MM.1S (cell line): ENCODE measurements at regions not wholly inside any gene's neighbourhood (a gene's known extent, or its start where the extent isn't known, plus 50 kb on each side); places are given as distances from the start of the nearest gene placed in this dataset.

Experiments used
- EZH2phosphoT487 ChIP-seq: fragments of 300-600 bp; sonication (generic); IDR thresholded peaks from 2 replicates; pipeline ENCODE4 v1.6.1; 2018; ENCODE audit warnings: antibody characterized with exemption, low read length
- TF ChIP-seq, protein P1 (sequence below): fragments of 300-600 bp; sonication (generic); IDR thresholded peaks from 2 replicates; pipeline ENCODE4 v1.5.1; 2016; ENCODE audit warnings: antibody characterized with exemption, low read length, mixed read lengths

DNA sequence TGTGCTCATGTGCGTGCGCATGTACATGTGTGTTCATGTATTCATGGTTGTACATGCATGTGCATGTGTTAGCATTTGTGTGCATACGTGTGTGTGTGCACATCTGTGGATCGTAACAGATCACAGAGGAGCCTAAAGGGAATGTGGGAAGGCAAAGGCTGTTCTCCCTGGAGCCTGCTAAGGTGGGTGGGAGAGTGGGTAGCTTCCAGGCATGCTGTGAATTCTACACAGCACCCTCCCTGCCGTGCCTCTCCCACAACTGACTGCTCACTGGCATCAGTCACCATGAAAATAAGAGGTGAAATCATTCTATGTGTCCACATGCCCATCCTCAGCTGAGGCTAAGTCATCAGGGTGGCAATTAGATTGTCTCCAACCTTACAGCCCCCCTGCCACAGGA lies 600.9 kb downstream of the MID1IP1 start:
- TF ChIP-seq, protein P1, sequence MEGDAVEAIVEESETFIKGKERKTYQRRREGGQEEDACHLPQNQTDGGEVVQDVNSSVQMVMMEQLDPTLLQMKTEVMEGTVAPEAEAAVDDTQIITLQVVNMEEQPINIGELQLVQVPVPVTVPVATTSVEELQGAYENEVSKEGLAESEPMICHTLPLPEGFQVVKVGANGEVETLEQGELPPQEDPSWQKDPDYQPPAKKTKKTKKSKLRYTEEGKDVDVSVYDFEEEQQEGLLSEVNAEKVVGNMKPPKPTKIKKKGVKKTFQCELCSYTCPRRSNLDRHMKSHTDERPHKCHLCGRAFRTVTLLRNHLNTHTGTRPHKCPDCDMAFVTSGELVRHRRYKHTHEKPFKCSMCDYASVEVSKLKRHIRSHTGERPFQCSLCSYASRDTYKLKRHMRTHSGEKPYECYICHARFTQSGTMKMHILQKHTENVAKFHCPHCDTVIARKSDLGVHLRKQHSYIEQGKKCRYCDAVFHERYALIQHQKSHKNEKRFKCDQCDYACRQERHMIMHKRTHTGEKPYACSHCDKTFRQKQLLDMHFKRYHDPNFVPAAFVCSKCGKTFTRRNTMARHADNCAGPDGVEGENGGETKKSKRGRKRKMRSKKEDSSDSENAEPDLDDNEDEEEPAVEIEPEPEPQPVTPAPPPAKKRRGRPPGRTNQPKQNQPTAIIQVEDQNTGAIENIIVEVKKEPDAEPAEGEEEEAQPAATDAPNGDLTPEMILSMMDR: no peak
- TF ChIP-seq EZH2phosphoT487: no peak
